SH-SY5Y (cell line): ENCODE measurements at regions not wholly inside any gene's neighbourhood (a gene's known extent, or its start where the extent isn't known, plus 50 kb on each side); places are given as distances from the start of the nearest gene placed in this dataset.

Source experiments
- GATA2 ChIP-seq: IDR thresholded peaks from 2 replicates; pipeline ENCODE4 v1.6.1; 2011; ENCODE audit warnings: mild to moderate bottlenecking, low read depth, low read length
- GATA3 ChIP-seq: IDR thresholded peaks from 2 replicates; pipeline ENCODE4 v1.6.1; 2011; ENCODE audit warnings: low read depth, mild to moderate bottlenecking, low read length, moderate library complexity

DNA sequence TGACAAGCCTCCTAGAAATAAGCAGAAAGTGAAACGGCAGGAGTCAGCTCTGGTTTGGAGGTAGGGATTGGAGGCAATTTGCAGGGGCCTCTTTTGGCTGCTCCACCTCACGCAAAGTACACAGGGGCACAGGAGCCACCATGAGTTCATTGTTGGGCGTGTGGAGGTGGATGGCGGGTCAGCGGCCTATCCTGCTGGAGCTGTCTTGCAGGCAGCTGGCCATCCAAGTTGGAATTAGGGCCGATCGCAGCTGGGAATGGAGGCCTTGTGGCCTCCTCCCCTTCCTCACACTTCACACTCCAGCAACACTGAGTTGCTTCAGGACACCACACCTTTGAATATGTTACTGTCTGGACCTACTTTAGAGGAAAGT lies 171.5 kb downstream of the MYCN start:
- TF ChIP-seq GATA2: no peak
- no peak for TF ChIP-seq GATA3
